ENCODE measurements at regions not wholly inside any gene's neighbourhood (a gene's known extent, or its start where the extent isn't known, plus 50 kb on each side); places are given as distances from the start of the nearest gene placed in this dataset.

DNA sequence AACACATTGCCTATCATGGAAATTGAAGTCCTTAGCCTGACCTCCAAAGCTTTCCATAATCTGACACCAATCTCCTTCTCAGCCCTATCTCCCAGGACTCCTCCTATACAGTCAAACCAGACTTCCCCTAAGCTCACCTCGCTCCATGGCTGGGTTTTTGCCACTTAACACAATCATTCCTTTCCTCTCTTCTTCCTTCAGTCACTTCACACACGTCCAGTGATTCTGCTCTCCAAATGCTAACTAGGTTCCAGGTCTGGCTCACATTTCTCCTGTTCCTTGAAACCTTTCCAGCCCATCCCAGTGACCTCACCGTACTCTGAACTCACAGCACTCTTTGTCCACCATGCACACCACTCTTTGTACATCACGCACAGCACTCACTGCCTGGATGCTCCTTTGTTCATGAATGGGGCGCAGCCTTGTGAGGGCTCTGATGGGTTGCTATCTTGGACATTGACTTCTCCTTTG is 98.4 kb downstream of the GLUL start:
- DNase-seq: no peak

DNA sequence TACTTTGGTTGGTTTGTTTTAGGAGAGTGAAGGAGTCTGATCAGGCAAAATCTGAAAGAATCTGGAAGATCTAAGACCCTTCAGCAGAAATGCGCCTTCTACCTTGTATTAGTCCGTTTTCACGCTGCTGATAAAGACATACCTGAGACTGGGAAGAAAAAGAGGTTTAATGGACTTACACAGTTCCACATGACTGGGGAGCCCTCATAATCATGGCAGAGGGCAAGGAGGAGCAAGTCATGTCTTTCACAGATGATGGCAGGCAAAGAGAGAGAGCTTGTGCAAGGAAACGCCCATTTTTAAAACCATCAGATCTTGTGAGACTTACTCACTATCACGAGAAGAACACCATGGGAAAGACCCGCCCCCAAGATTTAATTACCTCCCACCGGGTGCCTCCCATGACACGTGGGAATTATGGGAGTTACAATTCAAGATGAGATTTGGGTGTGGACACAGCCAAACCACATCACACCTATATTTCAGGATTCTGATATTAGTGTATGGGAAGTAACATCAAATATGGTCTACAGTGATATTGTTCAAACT is 99.3 kb downstream of the GLUL start:
- DNase-seq: no peak

DNA sequence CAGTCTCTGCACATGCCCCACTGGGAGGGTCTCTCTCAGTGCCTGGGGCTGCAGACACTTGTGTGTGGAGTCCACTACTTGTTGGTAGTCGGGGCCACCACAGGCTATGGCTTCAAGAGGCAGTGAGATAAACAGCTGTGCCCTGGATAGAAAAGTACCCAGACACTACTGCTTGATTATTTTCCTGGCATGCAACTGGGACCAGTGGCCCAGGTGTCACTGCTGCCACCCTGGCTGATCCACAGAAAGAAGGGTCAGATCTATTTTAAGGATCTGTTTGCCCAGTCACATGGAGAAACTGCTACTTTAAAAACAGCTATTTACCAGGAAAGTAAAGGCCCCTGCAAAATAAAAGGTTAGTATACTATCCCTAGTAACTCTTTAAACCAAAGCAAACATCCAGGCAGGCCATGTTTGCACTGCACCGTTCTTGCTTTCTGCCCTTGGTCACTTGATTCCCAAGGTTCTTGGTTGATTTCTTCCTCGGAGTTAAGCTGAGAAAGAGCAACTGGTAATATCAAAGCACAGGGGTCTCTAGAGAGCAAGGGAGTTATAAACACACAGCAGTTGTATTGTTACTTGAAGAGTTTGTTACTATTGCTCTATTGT is 99.9 kb downstream of the GLUL start:
- no peak for DNase-seq

DNA sequence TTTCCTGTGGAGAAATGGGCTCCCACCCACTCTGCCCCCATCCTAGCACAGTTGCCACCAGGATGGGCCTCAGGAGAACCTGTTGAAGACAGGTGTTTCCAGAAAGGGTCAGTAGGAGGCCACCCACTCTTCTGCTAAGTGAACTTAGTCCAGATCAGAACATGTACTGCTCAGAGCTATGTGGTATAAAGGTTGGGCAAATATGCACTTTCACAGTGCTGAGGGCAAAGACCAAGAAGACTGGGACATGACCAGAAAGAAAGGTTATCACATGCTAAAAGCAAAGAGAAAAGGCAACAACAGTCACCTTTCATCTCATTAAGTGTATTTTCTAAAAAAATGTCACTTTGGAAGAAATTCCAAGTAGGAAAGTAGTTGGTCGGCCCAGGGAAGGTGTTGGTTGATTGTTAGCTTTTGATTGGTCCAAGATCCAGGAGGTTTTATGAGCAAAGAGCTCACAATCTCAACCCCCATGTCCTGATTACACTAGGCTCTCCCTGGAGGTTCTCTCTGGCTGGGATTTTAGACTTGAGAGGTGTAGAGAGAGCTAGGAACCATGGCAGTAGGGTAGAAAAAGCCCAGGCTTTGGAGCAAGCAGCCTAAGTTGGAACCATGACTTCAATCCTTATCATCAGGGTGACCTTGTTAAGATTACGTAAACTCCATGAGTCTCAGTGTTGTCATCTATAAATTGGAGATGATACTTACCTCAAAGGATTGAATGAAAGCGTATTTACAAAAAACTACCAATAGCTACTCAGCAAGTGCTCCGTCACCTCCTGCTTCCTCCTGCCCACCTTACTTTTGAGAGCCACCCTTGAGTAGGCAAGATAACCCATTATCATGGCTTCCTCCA is 102.6 kb downstream of the GLUL start:
- DNase-seq: no peak

DNA sequence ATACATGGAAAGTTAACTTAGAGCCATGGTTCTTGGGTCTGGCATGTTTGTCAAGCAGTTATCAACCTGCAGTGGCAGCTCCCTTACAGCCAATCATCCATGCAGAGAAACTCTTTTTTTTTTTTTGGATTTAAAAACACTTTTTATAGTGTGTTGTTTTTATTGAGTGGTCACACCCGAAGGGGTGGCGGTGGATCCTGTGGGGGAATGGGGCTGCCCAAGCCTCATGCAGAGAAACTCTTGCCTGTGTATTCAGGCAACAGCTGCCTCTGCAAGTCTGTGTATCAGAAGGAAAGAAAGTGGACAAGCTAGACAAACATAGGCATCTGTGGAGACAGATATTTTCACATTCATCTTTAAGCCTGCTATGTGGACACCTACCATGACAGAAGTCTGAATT is 104.8 kb downstream of the GLUL start:
- no peak for DNase-seq

DNA sequence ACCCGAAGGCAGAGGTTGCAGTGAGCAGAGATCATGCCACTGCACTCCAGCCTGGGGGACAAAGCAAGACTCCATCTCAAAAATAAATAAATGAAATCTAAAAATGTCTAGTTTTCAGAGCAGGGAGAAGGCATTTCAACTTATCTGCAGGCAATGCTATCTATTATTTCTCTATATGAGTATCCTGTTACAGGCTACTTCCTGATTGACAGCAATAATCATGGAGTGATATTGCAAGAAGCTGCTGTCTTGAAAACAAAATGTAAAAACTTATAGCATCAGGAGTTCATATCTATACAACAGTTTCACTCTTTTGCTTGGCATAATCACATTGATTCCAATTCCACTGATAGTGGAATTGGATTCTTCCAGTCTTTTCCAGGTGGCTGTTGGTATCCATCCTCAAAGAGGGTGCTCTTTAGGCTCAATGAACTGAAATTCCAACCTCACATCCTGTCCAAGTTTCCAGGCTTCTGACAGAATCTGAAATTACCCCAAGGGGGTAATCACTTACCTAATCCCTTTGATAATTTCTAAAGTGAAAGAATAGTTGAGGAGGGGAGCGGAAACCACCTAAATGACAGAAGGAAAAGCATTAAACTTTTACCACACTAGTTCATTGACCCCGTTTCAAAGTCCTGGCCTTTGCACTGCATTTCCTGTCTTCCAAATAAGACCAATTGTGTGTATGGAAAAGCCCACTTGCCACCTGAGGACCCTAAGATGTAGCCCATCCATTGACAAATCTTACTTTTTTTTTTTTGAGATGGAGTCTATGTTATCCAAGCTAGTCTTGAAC is 107.6 kb downstream of the GLUL start:
- DNase-seq: no peak

DNA sequence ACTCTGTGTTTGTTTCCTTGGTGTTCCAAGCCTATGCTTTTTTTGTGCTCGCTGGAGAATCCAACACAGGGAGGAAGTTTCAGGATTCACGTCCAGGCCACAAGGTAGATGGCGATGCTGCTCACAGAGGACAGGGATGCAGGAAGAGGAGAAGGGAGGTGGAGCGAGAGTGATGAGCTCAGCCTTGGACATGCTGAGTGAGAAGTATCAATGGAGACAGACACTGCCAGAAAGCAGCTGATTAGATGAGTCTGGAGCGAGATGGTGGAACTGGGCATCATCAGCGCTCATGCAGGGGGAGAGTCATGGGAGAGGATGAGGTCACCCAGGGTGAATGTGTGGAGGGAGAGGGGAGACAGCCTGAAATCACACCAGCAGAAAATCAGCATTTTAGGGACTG is 110.0 kb downstream of the GLUL start:
- DNase-seq: no peak

DNA sequence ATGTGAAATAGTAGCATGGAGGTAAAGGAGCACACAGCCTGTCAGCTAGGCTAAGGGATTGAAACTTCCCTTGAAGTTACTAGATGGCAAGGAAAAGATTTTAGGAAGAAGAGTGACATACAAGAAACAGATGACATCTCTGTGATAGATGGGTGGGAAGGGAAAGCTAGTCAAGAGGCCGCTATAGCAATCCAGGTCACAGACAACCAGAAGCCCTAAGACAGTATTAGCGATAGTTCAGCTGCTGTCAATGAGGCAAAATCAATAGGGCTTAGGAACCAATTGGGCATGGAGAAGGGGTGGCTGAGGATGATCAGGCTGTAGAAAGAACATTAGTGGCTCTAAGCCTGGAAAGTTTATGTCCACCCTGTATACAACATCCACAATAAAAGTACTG is 111.1 kb downstream of the GLUL start:
- no peak for DNase-seq

DNA sequence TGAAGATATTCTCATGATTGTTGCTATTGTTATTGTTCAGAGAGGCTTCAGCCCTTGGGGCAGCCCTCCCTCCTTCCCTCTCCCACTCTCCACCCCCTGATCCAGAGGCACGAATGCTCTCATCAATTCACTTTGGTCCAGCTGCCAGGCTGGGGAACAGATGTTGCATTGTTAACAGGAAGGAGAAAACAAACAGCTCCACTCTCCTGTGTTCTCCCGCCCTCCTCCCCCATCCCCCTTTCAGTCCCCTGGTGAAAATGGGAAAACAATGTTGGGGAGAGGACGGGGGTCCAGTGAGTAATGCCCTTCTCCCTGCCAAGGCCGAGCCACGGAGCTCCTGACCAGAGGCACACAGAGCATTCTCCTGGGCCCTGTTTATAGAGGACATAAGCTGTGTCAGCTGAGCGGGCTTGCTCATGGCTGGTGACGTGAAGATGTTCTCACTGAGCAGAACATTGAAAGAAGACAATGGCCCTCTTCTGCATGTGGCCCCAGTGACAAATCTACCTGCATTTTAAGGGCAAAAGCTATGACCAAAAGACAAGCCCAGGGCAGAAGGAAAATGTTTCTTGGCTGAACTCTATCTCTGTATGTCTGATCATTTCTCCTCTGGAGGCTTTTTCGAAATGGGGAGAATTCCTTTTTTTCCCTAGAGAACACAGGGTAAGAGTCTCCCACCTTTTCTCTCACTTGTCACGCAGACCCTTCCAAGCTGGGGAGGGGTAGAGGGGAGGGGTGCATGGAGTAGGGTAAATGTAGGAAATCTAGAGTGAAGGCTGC is 111.7 kb downstream of the GLUL start:
- DNase-seq: no peak

DNA sequence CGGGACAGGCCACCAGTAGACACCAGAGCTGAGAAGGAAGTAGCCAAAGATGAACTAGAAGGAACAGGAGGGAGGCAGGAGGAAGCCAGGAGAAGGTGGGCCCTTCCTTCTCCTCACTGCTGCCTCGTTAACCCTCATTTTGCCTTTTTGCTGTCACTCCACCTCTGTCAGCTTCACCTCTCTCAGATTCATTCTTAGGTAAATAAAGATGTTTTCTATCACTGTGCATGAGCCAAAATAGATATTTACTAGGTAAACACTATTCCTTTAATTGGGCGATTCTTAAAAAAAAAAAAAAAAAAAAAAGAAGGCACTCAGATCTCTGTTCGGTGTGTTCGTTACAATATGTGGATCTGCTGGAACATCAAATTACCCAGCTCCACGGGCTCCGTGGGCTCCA is 112.3 kb downstream of the GLUL start:
- DNase-seq: no peak

DNA sequence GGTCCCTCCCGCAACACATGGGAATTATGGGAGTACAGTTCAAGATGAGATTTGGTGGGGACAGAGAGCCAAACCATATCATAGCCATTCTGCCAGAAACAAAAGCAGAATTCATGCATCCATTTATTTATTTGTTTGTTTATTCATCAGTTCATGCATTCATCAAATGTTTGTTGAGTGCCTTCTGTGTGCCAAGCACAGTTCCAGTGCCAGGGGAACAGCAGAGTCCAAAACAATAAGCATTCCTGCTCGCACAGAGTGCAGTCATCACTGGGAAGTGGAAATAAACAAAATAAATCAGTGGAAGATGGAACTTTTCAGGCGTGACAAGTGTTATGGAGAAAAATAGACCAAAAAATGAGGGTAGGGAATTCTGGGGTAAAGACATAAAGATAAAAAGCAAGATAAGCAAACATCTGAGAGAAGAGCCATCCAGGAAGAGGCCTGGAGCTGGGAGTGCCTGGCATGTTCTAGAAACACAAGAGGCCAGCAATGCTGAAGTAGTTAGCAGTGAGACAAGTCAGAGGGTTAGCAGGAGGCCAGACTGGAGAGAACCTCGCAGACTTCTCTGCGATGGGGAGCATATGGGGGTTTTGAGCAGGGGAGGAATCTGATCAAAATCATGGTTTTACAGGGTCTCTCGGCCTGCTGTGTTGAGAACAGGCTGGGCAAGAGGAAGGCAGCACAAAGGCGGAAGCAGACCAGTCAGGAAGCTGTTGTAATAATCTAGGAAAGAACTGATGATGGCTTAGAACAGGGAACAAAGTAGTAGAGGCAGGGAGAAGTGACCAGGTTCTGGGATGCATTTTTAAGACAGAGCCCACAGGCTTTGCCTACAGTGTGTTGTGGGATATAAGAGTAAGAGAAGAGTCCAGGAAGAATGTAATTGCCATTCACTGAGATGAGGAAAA is 113.2 kb downstream of the GLUL start:
- no peak for DNase-seq

DNA sequence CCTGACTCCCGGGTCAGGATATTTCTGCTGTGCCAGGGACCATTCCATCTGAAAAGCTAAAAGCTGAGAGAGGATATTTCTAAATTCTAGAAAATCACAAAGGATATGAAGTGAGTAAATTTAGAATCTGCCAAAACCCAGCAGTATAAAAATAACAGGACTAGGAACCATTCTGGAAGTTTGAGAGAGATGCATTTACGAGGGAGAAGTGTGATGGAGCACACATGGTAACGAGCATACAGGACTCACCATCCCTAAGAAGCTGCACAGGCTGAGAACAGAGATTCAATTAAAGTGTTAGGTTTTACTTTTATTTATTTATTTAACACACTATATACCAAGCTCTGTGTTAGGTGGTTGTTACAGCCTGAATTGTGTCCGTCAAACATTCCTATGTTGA is 116.3 kb downstream of the GLUL start:
- DNase-seq: no peak

DNA sequence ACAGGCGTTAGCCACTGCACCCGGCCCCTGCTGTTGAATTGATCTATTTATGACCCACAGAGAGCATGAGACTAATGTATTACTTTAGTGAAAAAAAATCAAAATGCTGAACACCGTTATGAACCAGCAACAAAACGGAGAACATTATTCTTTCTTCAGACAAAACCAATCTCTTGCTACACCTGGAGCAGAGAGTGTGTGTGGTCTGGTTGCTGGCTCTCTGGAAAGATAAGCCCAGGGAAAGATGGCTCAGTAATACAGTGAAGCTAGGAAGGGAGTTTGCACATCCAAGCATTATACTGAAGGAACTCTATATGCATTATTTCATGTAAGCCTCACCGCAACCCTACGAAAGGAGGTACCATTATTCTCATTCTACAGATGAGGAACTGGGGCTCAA is 117.0 kb downstream of the GLUL start:
- DNase-seq: no peak

DNA sequence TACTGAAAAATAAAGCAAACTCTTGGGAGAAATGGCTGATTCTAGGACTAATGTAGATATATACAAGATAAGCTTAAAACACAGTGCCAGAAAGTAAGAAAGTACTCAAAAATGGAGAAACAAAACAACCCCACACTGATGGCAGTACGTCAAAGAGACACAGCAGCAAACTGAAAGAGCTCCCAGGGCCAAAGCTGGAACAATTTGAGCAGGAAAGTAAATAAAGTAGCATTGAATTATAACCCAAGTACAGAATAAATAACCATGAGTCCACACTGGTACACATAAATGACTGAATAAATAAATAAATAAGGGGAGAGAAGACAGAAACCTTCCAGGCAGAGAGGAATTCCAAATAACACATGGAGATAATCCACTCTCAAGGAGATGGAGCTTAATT is 120.9 kb downstream of the GLUL start:
- DNase-seq: no peak

DNA sequence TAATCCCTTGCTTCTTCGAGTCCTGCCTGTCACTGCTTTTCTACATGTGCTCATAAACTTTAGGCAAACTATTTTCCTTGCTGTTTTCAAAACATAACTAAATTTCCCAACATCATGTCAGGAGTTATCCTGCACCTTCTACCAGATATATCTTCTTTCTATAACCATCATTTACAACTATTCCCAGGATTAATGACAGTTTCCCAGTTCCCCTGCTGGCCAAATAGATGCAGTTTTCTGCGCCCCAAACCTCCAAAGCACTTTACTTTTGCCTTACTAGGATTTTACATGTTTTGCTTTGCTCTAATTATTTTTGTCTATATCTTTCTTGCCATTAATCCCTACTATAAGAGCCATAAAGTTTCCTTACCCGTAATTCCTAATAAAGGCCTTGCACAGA is 122.5 kb downstream of the GLUL start:
- DNase-seq: no peak

DNA sequence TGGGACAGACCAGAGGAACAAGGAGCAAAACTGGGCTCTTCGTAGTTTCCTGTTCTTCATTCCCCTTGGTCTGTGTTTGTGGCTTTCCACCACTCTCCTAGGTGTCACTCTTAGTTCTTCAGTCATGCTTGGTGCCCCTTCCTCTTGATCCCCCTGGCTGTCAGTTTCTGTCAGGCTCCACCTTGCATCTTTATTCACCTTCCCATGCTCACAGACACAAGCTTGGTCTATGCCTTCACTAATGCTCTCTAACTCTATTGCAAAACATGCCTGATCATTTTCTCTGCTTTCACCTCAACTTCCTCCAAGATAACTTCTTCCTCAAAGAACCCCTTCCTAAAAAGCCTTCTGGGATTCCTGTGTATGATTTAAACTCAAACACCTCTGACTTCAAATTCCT is 122.9 kb downstream of the GLUL start:
- no peak for DNase-seq

DNA sequence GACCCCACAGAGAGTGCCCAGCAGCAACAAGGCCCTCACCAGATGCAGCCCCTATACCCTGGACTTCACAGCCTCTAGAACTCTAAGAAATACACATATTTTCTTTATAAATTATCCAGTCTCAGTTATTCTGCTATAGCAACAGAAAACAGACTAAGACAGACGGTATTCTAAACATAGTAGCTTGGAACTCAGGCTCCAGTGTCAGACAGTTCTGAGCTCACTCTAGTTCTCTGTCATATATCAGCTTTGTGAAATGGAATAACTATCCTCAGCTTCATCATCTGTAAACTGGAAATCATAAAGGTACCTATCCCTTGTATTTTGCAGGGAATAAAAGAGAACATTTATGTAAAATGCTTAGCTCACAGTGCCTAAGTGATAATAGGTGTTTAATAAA is 127.4 kb downstream of the GLUL start:
- DNase-seq: no peak

DNA sequence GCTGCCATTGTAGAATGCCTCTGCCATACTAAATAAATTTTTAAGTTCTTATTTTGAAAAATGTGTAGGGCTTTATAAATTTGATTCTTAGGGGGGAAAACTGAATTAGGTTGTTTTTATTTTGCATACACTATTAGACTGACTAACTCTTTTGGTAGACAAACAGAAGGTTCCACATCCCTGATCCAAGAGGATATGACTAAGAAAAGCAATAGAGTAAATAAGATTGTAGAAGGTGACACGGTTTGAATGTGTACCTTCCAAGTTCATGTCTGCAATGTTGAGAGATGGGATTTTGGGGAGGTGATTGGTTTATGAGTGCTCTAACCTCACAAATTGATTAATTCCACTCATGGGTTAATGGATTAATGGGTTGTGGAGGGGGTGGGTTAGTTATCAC is 127.9 kb downstream of the GLUL start:
- DNase-seq: no peak

DNA sequence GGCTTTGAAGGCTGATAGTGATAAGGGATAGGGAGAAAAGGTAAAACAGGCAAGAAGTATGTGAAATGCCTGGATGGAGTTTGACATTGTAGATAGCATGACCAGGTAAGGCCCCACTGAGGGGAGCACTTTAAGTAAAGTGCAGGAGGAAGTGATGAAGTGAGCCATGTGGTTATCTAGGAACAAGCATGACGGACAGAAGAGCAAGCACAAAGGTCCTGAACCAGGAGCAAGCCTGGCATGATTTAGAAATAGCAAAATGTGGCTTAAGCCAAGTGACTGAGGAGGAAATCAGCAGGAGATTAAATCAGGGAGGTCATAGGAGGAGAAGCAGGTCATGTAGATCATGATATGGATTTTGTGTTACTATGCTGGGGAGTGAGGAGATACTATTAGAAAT is 129.2 kb downstream of the GLUL start:
- DNase-seq: no peak

DNA sequence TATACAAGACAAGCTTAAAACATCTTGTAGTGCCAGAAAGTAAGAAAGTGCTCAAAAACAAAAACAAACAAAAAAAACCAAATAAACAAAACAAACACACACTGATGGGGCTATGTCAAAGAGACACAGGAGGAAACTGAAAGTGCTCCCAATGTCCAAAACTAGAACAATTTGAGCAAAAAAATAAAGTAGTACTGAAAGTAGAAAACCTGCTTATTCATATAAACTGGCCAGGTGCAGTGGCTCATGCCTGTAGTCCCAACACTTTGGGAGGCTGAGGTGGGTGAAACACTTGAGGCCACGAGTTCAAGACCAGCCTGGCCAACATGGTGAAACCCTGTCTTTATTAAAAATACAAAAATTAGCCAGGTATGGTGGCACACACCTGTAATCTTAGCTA is 129.9 kb downstream of the GLUL start:
- DNase-seq: no peak

DNA sequence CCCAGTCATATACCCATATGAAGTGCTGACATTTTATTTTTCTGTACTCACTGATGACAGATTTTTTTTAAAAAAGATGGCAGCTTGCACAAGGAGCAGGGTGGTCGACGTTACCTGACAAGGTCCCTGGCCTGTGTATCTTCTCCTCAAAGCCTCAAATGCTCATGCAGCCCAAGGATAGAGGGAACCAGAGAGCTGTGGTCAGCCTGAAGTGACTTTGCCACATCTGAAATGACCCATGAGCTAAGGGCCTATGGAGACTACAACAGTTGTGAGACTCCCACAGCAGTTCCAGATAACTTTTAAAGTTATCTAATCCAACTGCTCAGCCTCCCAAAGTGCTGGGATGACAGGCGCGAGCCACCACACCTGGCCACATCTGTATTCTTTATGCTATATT is 131.1 kb downstream of the GLUL start:
- no peak for DNase-seq

DNA sequence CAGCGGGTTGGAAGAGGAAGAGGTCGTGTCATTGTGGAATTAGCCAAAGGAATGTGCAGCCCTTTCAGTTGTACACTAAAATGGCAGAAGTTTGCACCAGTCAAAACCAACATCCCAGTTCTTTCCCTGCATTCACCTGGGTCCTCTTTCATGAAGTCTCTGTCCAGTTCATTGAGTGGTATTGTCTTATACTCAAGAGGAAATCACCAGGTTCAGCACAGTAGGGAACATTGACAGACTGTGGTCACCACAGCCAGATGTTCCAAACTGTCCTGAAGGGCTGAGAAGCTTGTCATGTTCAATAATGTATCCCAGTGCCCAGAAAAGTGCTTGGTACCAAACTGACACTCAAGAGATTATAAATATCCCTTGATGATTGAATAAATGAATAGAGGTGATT is 131.6 kb downstream of the GLUL start:
- DNase-seq: no peak

All from stimulated activated CD4-positive, alpha-beta T cell treated with anti-CD3 and anti-CD28 coated beads, Interleukin-4, amount 100 ng/mL, for 1 hour (primary cell).